ENCODE measurements at regions not wholly inside any gene's neighbourhood (a gene's known extent, or its start where the extent isn't known, plus 50 kb on each side); places are given as distances from the start of the nearest gene placed in this dataset.

DNA sequence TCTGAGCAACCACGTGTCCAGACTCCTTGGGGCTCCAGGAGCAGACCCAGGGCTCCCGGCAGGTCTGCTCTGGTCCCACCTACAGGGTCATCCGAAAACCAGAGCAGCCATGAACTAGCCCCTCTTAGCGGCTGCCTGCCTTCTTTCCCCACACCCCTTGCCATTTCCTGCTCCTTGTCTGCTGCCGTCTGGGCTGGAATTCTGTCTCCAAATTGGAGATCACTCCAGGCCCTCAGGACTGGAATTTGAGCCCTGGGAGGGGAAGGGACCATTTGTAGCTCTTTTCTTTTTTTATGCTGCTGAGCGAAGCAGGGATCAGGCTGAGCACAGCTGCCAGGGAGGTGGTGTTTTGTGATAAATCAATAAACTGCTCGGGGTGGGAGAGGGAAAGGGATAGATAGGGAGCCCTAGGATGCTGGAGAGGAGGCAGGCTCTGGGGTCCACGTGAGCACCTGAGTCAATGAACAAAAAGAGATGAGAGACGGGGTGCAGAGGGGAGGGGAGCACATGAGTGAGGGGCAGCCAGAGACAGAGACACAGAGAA lies 257.5 kb downstream of the ENGASE start:
- DNase-seq (ENCODE audit: low read depth in 4 of 4, low spot score in 2 of 4), result no peak

DNA sequence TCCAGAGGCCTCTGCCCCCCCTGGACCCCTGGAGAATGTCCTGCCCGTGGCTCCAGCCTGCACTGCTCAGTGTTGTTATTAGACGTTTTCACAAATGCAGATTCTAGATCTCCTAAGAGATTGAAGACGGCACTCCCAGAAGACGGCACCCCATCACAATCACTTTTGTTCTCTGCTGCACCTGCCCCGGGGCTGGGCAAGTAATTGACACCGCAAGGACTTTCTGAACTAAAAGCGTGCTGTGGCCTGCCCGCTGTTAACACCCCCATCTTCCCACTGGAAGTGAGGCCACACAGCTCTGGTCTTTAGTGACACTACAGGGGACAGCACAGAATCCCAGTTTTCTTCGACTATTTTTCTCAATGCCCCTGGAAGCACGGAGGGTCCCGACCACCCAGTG lies 256.9 kb downstream of the ENGASE start:
- DNase-seq (ENCODE audit: low read depth in 4 of 4, low spot score in 2 of 4), result no peak

DNA sequence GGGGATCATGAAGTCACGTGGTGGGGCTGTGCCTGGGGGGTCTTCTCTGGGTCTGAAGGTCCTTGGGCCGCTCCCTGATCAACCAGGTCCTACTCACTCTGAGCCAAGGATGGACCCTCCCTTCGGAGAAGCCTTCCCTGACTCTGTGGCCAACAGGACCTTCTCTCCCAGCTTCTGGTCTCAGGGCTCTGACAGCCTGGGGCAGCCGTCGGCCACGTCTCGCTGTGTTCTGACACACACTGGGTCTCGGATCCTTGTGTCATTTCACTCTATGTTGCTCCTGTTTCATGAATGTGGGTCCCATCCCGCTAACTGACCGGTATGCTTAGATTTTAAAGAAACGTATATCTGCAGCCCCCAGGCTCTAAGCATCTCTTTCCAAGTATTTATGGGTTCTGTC lies 256.1 kb downstream of the ENGASE start:
- DNase-seq (ENCODE audit: low read depth in 4 of 4, low spot score in 2 of 4), result no peak

DNA sequence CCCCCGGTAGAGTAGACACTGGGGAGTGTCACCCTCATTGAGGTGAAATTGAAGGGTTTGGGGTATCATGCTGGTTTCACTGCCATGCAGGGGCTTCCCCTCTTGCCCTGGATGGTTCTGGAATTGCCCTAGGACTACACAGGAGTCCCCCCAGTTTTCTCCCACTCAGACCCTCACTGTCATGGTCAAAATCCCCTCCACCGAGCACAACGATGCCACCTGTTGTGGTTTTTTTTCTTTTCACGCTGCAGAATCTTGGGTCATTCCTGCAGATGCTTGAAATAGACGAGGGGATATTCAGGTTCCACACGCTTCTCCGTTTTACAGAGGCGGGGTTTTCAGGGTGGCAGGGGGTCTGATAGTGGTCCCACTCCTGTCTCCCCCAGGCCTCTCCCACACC lies 255.6 kb downstream of the ENGASE start:
- DNase-seq (ENCODE audit: low read depth in 4 of 4, low spot score in 2 of 4), result no peak

DNA sequence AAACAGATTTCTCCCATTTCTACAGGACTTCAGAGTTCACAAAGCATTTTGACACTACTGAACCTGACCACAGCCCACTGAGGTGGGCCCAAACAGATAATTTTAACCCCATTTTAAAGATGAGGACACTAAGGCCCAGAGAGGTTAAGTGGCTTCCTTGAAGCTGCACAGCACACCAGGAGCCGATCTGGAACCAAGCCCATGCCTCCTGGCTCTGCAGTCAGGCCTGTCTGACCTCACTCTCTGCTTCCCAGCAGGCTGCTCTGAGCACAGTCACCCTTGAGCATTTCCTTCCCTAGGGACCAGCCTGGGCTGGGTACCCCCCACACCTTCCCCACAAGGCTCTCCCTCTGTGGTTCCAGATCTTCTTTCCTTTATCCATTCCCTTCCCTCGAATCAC lies 252.2 kb downstream of the ENGASE start:
- DNase-seq (ENCODE audit: low read depth in 4 of 4, low spot score in 2 of 4), result no peak

DNA sequence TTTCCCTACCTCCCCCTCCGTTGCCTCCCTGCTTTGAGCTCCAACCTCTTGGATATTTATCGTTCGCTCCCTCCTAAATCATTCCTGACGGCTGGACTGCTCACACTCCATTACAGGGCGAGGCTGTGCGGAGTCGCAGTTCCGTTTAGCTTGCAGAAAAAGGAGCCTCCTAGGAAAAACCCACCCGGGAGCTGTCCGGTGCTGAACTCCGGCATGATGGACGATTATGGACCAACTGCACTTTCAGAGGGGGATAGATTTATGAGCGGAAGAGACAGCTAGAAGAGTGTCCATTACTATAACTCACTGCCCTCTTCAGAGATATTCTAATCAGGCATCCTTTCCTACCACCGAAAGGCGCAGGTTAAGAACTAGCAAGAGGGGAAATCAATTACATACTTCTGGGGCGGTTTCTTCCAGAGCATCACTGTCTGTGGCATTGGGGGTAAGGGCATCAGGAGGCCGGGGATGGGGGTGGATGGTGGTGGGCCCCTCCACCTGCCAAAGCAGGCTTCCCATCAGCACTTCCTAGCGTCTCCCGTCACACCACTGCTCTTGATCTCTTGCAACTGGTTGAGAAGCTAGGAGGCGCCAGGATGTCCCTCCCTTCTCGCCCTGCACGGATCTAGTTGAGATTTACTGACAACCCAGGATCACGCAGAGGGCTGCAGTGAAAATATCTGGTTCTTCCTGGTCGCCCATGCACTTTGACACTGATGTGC lies 251.2 kb downstream of the ENGASE start:
- peak in 1 of 4 donors; percentile 70 for DNase-seq (ENCODE audit: low read depth in 4 of 4, low spot score in 2 of 4)

DNA sequence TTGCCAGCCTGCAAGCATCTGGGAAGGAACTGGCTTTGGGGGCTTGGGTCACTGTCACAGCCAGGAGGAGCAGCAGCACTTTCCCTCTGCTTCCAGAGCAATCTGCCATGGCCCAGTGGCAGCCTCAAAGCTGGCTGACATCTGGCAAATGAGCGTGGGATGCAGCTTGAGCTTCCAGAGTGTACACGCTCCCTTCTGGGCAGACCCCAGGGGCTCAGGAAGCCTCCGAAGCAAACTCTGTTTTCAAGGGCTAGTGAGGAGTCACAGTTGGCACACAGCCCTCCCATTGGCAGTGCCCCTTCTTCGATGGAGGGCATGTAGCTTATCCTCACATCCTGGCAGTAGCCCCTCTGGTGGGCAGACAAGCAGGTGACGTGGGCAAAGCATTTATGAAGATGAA lies 249.6 kb downstream of the ENGASE start:
- DNase-seq (ENCODE audit: low read depth in 4 of 4, low spot score in 2 of 4), result no peak

DNA sequence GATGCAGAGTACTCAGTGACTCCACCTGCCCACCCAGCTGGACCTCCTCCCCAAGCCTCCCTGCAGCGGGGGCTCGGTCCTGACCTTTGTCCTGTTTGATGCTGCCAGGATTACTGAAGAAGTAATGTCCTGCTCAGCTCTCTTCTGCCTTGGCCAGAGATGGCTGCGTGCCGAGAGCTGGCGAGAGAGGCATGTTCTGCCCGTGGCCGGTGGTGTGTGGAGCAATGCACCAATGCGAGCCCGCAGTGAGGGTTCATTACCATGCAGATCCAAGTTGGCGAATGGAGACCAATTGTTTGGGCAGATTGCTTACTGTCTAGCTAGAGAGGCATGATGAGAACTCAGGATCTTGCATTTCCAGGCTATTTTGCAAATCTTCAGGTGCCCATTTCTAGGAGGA lies 248.9 kb downstream of the ENGASE start:
- DNase-seq (ENCODE audit: low read depth in 4 of 4, low spot score in 2 of 4), result no peak

DNA sequence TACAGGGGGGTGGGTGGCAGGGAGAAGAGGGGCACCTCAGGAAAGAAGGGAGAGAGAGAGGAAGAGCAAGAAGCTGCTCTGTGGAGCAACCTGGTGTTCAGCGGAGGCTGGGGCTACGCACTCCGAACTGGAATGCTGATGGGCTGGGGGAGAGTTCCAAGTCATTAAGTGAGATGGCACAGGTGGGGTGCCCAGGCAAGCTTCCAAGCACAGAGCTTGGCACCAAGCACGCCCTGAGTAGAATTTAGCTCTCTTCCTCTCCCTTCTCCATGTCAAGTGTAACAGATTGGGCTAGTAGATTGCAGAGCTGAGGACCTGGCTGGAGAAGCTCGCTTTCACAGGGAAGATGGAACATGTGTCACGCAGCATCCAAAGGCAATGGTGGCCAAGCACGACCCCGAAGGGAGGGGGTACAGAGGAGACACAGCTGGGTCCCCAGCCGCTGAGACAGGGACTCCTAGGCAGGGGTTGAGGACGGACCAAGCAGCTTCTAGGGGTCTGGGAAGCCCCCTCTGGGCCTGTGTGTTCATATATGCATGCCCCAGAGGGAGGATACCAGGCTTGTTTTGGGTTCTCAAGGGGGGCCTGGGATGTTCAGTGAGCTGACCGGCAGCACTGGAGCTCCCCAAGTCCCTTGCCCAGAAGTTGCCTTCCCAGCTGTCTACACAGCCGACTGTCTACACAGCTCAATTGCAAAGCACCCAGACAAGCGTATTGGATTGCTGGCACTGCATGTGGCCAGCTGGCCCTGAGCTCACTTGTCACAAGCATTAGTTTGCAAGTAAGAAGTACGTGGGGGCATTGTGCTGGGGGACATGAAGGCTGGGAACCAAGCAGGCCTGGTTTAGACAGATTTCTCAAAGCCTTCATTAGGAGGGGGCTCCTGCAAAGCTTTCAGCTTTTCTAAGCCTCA lies 247.8 kb downstream of the ENGASE start:
- no peak for DNase-seq (ENCODE audit: low read depth in 4 of 4, low spot score in 2 of 4)

DNA sequence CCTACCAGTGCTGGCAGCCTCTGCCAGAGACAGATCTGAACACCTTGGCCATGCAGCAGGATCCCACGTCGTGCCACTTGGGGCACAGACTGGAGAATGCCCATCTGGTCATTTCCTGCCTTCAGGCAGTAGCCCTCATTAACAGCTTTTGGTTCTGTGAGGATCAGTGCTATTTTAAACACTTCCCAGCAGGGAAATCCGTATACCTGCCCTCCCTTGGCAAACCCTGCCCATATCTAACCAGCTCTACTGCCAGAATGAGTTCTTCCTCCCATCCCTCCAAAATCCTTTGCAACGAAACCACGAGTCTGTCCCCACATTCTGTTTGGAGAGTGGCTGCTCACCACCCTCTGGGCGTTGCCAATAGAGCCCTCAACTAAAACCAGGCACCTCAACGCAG lies 245.7 kb downstream of the ENGASE start:
- DNase-seq (ENCODE audit: low read depth in 4 of 4, low spot score in 2 of 4), result no peak

DNA sequence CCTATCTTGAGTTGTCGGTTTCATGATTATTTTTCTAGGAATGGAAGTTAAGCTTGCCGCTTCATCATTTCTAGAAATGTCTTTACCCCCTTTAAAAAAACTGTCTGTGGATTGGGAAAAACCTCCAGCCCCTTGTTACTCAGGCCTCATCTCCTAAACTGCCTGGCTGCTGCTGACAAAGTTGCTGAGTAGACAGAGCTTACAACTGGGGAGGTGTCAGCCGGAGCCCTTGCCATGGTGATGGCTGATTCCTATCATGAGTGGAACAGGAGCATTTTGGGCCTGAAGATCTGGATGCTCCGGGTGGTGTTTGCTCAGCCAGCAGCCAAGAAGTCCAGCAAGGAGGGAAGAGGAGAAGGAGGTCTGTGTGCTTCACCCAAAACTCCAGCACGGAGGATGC lies 243.3 kb downstream of the ENGASE start:
- no peak for DNase-seq (ENCODE audit: low read depth in 4 of 4, low spot score in 2 of 4)

DNA sequence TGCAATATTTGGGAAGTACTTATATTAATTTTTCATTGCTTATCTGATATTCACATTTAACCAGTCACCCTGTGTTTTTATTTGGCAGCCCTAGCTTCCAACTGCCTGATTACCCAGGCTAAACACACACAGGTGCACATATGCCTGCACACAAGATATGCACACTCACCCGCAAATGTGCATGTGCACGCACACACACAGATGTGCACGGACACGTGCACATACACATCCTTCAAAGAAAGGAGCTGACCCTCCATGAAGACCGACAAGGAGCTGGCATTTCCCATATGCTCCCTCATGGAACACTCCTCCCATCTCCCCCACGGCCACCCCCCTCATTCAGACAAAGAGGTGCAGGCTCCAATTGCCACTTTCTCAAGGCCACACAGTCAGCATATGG lies 242.2 kb downstream of the ENGASE start:
- DNase-seq (ENCODE audit: low read depth in 4 of 4, low spot score in 2 of 4), result no peak

DNA sequence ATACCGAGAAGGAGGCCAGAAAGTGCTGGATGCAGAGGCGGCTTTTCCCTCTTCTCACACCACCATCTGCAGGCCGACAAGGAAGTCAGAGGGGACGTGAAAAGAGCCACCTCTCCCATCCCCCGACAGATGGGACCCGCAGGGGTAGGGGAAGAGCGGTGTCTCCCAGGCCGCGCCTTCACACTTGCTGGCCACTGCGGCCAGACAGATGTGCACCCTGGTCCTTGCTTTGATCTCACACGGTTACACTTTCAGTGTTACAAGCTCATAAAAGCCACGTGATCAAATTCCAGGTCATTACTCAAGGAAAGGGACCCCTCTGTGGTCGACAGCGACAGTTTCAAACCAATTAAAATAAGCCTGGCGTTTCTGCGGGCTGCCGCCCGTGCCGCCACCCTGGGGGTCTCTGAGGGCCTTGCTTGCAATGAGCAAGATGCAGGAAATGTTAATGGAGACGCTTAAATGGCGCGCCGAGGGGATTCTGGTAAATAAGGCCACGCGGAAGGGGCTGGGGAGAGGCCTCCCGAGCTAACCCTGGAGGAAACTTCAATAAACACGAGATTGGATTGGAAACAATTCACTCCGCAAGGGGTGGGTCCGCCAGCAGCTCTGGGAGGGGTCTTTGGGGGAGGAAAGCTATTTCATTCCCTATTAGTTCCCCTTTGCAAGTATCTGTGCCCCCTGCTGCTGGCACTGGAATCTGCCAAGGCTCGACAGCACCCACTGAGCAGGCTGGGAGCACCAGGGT lies 240.9 kb downstream of the ENGASE start:
- DNase-seq (ENCODE audit: low read depth in 4 of 4, low spot score in 2 of 4), result no peak

DNA sequence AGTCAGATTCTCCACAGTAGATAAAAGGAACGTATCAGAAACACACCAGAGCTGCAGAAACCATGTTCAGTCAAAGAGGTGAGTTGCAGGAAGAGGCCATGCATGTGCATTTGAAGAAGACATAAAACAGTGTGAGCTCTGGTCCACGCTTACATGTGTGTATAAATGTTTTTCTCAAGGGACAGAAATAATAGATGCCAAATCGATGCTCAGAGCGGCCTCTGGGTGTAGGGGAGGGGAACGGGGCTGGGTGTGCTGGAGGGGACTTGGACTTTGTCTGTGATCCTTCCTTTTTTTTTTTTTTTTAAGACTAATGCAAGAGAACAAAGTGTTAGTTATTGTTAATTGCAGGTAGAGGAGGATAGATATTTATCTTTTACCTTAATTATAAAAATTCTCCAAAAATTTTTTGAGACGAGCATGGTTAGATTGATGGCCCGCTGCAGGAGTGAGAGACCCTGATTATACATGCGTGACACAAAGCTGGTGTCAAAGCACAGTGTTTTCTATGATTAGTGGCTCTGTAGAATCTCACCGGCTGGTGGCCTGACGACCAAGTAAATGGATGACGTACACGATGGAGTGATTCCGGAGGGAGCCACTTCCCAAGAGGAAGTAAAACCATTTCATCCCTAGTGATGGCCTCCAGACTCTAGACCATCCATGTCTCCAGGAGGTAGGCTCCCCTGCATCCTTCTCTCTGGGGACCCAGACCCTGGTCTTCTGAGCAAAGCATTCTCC lies 240.2 kb downstream of the ENGASE start:
- no peak for DNase-seq (ENCODE audit: low read depth in 4 of 4, low spot score in 2 of 4)

DNA sequence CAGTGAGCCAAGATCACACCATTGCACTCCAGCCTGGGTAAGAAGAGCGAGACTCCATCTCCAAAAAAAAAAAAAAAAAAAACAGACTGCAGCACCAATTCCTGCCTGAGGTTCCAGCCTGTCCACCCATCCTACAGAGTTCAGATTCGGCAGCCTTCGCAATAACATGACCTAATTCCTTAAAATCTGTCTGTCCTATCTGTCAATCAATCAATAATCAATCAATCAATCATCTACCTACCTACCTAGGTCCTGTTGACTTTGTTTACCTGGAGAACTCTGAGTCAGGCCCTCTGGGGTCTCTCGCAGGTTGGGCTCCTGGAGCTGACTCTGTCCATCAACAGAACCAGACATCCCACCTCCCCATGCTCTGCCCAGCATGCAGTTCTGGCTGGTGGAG lies 236.7 kb downstream of the ENGASE start:
- DNase-seq (ENCODE audit: low read depth in 4 of 4, low spot score in 2 of 4), result no peak

DNA sequence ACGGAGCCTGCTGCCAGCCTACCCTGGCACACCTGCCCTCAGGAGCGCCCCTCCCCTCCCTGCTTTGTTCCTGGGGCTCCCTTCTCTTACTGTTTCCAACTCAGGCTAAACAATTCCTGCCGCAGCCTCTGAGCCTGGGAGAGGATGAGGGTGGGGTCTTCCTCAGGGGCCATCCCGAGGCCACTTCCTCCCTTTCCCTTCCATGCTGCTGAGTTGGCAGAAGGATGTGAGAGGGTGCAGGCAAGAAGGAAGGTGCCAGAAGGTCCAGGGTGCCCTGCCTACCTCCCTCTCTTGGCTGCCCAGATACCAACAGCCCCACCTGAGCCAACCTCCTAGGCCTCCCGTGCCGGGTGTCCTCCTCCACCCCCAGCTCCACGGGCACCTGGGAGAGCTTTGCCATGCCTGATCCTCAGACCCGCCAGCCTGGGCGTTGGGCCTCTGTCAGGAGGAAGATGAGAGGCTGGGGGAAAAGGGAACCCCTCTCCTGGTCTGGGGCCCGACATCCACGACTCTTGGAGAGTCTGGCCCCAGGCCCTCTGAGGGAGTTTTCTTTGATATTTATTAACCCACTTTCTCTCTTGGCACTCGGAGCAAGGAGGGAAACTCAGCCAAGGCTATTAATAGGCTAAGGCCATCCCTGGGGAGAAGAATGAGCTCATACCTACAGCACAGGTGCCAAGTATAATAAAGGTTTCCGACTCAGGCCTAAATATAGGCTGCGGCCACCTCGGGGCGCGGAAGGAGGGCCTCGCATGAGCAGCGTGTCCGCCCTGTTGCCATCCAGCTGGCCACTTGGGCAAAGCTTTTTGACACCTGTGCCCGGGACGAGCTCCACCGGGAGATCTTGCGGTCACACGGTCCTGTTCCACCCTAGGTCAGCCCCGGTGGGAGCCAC lies 232.0 kb downstream of the ENGASE start:
- peak in 1 of 4 donors; percentile 28 for DNase-seq (ENCODE audit: low read depth in 4 of 4, low spot score in 2 of 4)

DNA sequence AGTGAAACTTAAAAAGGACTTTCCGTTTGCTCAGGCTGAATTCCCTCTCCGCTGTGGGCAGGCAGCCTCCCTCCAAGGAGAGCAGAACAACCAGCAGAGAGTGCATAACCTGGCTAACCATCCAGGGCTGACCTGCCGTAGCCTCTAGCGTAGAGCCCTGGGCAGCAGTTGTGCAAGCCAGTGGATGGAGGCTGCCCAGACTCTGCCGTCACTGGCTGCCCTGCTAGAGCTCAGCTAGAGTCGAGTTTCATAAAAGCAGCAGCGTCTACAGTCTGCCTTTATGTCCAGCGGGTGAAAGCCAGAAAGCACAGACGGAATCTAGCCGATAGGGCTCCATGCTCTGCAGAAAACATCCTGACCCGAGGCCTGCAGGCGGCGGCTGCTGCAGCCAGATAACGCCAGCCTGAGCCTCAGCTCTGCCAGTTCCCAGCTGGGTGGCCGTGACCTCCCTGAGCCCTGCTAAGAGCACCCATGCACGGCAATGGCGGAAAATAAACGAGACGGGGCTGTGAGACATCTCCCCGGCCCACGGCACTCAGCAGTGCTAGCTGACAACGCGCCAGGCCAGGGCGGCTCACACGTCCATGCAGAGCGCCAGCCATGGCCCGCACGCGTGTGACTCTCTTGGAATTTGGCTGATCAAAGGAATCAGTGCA lies 231.3 kb downstream of the ENGASE start:
- peak in 1 of 4 donors; percentile 27 for DNase-seq (ENCODE audit: low read depth in 4 of 4, low spot score in 2 of 4)

DNA sequence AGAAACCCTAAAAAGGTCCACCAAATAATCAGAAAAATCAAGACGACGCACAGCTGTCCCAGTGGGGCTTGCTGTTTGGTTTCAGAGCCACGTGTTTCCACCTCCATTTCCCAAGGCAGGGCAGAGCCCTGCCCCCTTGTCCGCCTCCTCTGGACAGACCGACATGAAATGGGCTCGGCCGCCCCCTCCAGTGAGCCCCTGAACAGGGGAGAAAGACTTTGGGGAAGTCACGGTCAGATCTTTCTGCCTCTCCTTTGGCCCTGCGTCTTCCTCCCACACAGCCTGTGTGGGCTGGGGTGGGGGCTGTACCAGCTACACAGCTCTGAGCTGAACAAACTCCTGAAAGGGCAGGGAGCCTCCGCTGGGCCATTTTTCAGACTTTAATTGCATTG lies 230.7 kb downstream of the ENGASE start:
- DNase-seq (ENCODE audit: low read depth in 4 of 4, low spot score in 2 of 4), result no peak

DNA sequence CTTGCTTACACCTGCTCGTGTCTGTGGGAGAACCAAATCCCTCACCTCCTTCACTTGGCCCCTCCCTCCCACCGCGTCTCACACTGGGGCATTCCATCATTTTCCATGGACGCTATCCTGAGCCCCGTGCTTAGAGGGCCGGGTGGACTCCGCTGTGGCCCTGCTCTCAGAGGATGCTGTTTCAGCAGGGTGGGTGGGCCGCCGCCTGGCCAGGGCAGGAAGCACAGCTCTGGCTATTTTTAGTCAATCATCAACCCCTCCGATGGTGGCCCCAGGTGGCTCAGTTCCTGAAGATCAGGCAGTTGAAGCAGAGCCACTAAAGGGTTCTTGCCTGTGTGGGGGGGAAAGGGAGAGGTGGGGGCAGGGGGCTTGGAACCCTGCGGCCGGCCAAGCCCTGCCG lies 230.3 kb downstream of the ENGASE start:
- no peak for DNase-seq (ENCODE audit: low read depth in 4 of 4, low spot score in 2 of 4)
